ENCODE measurements at regions not wholly inside any gene's neighbourhood (a gene's known extent, or its start where the extent isn't known, plus 50 kb on each side); places are given as distances from the start of the nearest gene placed in this dataset.
"Not testable (repeated sequence)": the region's sequence is repeated elsewhere in the genome, so short reads cannot be mapped to it uniquely, and the experiment has no call there.

- no peak overlapping the region for H3K4me3 ChIP-seq (ENCODE audit: low read length)
- H3K27me3 ChIP-seq (ENCODE audit: control insufficient read depth, insufficient read depth, low read length, poor library complexity, severe bottlenecking): no peaks in the 10 kb centered on the region
- DNase-seq: peak; percentile 83
- no peak overlapping the region for H3K27ac Mint-ChIP-seq
- H3K4me1 Mint-ChIP-seq: no peaks in the 10 kb centered on the region
- H3K36me3 Mint-ChIP-seq (ENCODE audit: low read depth): peaks cover 3% of the 10 kb centered on the region
- no peaks in the 10 kb centered on the region for H3K27me3 Mint-ChIP-seq (ENCODE audit: insufficient read depth)
- 72 to 77% methylated on average over 5 to 7 of the region's 7 CpGs for WGBS, 2 experiments (ENCODE audit: insufficient coverage in 1 of 2, insufficient read length in 1 of 2)
- H3K9me3 ChIP-seq (ENCODE audit: control insufficient read depth, low read length): peaks cover 16% of the 10 kb centered on the region
- no peak overlapping the region for H3K27ac ChIP-seq (ENCODE audit: low read depth, low read length)
- no peak overlapping the region for H3K4me3 Mint-ChIP-seq
- no peak overlapping the region for H3K9ac ChIP-seq (ENCODE audit: extremely low read depth, low read length, poor library complexity, severe bottlenecking)
- no peaks in the 10 kb centered on the region for H3K4me1 ChIP-seq (ENCODE audit: control insufficient read depth, insufficient read depth, low read length)
- peak; percentile 84 for TF ChIP-seq CTCF (conservative IDR thresholded peaks at IDR 0.05)
- H3K36me3 ChIP-seq (ENCODE audit: control insufficient read depth, insufficient read depth, low read length): no peaks in the 10 kb centered on the region
- H3K9me3 Mint-ChIP-seq: peaks cover 15% of the 10 kb centered on the region
Measured at GRCh38 chr6:84967389-84967788, 203.0 kb upstream of the TBX18 start.

GRCh38 chr6:84953111-84953755, 188.8 kb upstream of the TBX18 start:
- no peaks in the 10 kb centered on the region for H3K36me3 Mint-ChIP-seq (ENCODE audit: low read depth)
- H3K9ac ChIP-seq (ENCODE audit: extremely low read depth, low read length, poor library complexity, severe bottlenecking): no peak overlapping the region
- 15 to 51% methylated on average over 1 to 2 of the region's 2 CpGs for WGBS, 2 experiments (ENCODE audit: insufficient coverage in 1 of 2, insufficient read length in 1 of 2)
- no peak overlapping the region for H3K4me3 ChIP-seq (ENCODE audit: low read length)
- peak overlapping the region; percentile 75 for H3K27ac Mint-ChIP-seq
- peaks cover 7% of the 10 kb centered on the region for H3K4me1 Mint-ChIP-seq
- no peaks in the 10 kb centered on the region for H3K27me3 Mint-ChIP-seq (ENCODE audit: insufficient read depth)
- no peaks in the 10 kb centered on the region for H3K4me1 ChIP-seq (ENCODE audit: control insufficient read depth, insufficient read depth, low read length)
- TF ChIP-seq CTCF (conservative IDR thresholded peaks at IDR 0.05): no peak
- no peaks in the 10 kb centered on the region for H3K27me3 ChIP-seq (ENCODE audit: control insufficient read depth, insufficient read depth, low read length, poor library complexity, severe bottlenecking)
- H3K9me3 Mint-ChIP-seq: peaks cover 16% of the 10 kb centered on the region
- no peak overlapping the region for H3K4me3 Mint-ChIP-seq
- H3K36me3 ChIP-seq (ENCODE audit: control insufficient read depth, insufficient read depth, low read length): no peaks in the 10 kb centered on the region
- no peak for DNase-seq
- H3K27ac ChIP-seq (ENCODE audit: low read depth, low read length): no peak overlapping the region
- peaks cover 8% of the 10 kb centered on the region for H3K9me3 ChIP-seq (ENCODE audit: control insufficient read depth, low read length)

- not testable (repeated sequence) for DNase-seq; H3K27ac ChIP-seq (ENCODE audit: low read depth, low read length); H3K27me3 Mint-ChIP-seq (ENCODE audit: insufficient read depth); H3K36me3 Mint-ChIP-seq (ENCODE audit: low read depth); H3K4me3 Mint-ChIP-seq; H3K9me3 ChIP-seq (ENCODE audit: control insufficient read depth, low read length); H3K4me1 ChIP-seq (ENCODE audit: control insufficient read depth, insufficient read depth, low read length); H3K4me3 ChIP-seq (ENCODE audit: low read length); H3K27me3 ChIP-seq (ENCODE audit: control insufficient read depth, insufficient read depth, low read length, poor library complexity, severe bottlenecking); H3K27ac Mint-ChIP-seq; H3K4me1 Mint-ChIP-seq; H3K36me3 ChIP-seq (ENCODE audit: control insufficient read depth, insufficient read depth, low read length); H3K9ac ChIP-seq (ENCODE audit: extremely low read depth, low read length, poor library complexity, severe bottlenecking)
- WGBS, 2 experiments (ENCODE audit: insufficient coverage in 1 of 2, insufficient read length in 1 of 2): 80 to 92% methylated on average over 1 to 7 of the region's 7 CpGs
- H3K9me3 Mint-ChIP-seq: peaks cover 12% of the 10 kb centered on the region
Measured at GRCh38 chr6:84944926-84945325, 180.5 kb upstream of the TBX18 start.

GRCh38 chr6:84943905-84944304, 179.5 kb upstream of the TBX18 start:
- peaks cover 8% of the 10 kb centered on the region for H3K9me3 Mint-ChIP-seq
- Histone ChIP-seq H3K9ac (ENCODE audit: extremely low read depth, low read length, poor library complexity, severe bottlenecking) (no peak overlapping the region), H3K27ac (ENCODE audit: low read depth, low read length) (no peak overlapping the region), H3K9me3 (ENCODE audit: control insufficient read depth, low read length) (no peaks in the 10 kb centered on the region), H3K27me3 (ENCODE audit: control insufficient read depth, insufficient read depth, low read length, poor library complexity, severe bottlenecking) (no peaks in the 10 kb centered on the region), H3K4me3 (ENCODE audit: low read length) (no peak overlapping the region), H3K4me1 (ENCODE audit: control insufficient read depth, insufficient read depth, low read length) (no peaks in the 10 kb centered on the region), H3K36me3 (ENCODE audit: control insufficient read depth, insufficient read depth, low read length) (no peaks in the 10 kb centered on the region)
- no peak overlapping the region for H3K27ac Mint-ChIP-seq
- no peaks in the 10 kb centered on the region for H3K27me3 Mint-ChIP-seq (ENCODE audit: insufficient read depth)
- TF ChIP-seq CTCF (conservative IDR thresholded peaks at IDR 0.05): no peak
- DNase-seq: no peak
- H3K36me3 Mint-ChIP-seq (ENCODE audit: low read depth): no peaks in the 10 kb centered on the region
- peaks cover 5% of the 10 kb centered on the region for H3K4me1 Mint-ChIP-seq
- H3K4me3 Mint-ChIP-seq: no peak overlapping the region
- 94 to 100% methylated on average over 1 of the region's 1 CpG for WGBS, 2 experiments (ENCODE audit: insufficient coverage in 1 of 2, insufficient read length in 1 of 2)

GRCh38 chr6:84941609-84942008, 177.2 kb upstream of the TBX18 start:
- not testable (repeated sequence) for H3K27ac Mint-ChIP-seq; H3K27me3 Mint-ChIP-seq (ENCODE audit: insufficient read depth); H3K27ac ChIP-seq (ENCODE audit: low read depth, low read length); H3K4me3 ChIP-seq (ENCODE audit: low read length); H3K9me3 ChIP-seq (ENCODE audit: control insufficient read depth, low read length); H3K9ac ChIP-seq (ENCODE audit: extremely low read depth, low read length, poor library complexity, severe bottlenecking); H3K4me1 Mint-ChIP-seq; H3K4me1 ChIP-seq (ENCODE audit: control insufficient read depth, insufficient read depth, low read length); H3K4me3 Mint-ChIP-seq; H3K36me3 Mint-ChIP-seq (ENCODE audit: low read depth); H3K9me3 Mint-ChIP-seq; DNase-seq; H3K36me3 ChIP-seq (ENCODE audit: control insufficient read depth, insufficient read depth, low read length); H3K27me3 ChIP-seq (ENCODE audit: control insufficient read depth, insufficient read depth, low read length, poor library complexity, severe bottlenecking)
